ENCODE measurements at regions not wholly inside any gene's neighbourhood (a gene's known extent, or its start where the extent isn't known, plus 50 kb on each side); places are given as distances from the start of the nearest gene placed in this dataset.

DNA sequence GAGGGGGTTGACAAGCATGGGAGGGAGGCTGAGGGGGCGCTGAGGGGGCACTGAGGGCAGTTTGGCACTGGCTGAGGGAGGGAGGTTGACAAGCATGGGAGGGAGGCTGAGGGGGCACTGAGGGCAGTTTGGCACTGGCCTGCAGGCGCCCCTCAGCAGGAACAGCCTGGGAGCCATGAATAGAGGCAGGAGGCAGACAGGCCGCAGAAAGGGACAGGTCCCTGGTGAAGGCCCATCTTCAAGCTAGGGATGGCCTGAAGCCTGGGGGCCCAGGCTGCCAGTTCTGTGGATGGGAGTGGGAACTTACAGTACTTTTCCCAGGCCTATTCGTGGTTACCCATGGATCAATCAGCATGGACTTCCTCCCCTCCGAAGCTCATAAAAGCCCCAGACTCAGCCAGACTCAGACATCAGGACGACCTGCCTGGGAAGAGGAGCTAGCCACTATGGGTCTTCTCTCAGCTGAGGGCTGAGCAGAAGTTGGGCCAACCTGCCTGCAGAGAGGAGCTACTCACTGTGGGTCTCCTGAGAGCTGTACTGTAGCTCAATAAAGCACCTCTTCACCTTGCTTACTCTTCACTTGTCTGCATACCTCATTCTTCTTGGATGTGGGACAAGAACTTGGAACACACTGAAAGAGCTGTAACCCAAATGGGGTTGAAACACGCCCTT is 72.8 kb upstream of the BRD7 start:
- no peak for DNase-seq (ENCODE audit: extremely low spot score)
- CTCF ChIA-PET = interaction anchor here (1.0 to 2.0 kb wide), 3 partner anchors 12 to 365 kb away, joined by 3 to 5 read pairs (median 3); no protein-coding TSS in a partner anchor
- POLR2A ChIA-PET = no interaction called here
- TF ChIP-seq CTCF (IDR thresholded peaks at IDR 0.05; ENCODE audit: control extremely low read depth, extremely low read depth, low read depth, missing control alignments) = no peak

DNA sequence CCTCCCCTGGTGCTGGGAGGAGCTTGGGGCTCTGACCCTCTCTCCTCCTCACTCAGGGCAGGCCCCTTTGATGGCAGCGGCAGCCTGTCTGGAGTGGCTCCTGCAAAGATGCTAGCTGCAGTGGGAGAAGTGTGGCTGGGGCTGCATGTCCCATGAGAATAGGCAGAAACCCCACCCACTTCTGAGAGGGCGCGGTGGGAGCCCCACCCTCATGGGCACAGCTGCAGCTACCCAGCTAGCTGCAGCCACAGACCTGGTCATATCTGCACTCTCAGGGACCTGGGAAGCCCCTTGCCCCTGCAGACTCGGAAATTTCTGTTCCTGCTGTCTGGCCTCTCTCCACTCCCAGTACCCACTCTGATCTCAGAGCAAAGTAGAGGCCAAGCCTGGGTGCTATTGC is 72.2 kb upstream of the BRD7 start:
- ChIA-PET CTCF (interaction anchor here (2.0 kb wide), 1 partner anchor 22 kb away, joined by 5 read pairs; no protein-coding TSS in a partner anchor), POLR2A (no interaction called here)
- DNase-seq (ENCODE audit: extremely low spot score) = no peak
- TF ChIP-seq CTCF (IDR thresholded peaks at IDR 0.05; ENCODE audit: control extremely low read depth, extremely low read depth, low read depth, missing control alignments) = no peak

DNA sequence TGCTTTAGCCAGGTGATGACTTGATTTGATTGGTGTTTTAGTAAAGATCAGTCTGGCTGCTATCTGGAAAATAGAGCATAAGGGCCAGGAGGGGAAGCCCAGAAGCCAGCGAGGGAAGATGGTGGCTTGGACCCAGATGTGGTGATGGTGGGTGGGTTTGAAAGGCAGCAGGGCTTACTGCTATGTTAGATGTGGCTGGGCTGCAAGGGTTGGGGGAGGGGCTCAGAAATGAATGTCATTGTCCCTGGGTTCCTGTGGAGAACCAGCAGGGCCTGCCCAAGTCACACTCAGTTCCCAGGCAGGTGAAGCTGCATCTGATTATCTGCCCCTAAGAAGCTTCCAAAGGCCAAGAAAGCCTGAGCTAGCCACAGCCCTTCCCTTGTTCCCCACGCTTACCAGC is 71.7 kb upstream of the BRD7 start:
- POLR2A ChIA-PET = no interaction called here
- TF ChIP-seq CTCF (IDR thresholded peaks at IDR 0.05; ENCODE audit: control extremely low read depth, extremely low read depth, low read depth, missing control alignments) = no peak
- DNase-seq (ENCODE audit: extremely low spot score) = no peak
- CTCF ChIA-PET = interaction anchor here (2.0 kb wide), 1 partner anchor 21 kb away, joined by 5 read pairs; no protein-coding TSS in a partner anchor

DNA sequence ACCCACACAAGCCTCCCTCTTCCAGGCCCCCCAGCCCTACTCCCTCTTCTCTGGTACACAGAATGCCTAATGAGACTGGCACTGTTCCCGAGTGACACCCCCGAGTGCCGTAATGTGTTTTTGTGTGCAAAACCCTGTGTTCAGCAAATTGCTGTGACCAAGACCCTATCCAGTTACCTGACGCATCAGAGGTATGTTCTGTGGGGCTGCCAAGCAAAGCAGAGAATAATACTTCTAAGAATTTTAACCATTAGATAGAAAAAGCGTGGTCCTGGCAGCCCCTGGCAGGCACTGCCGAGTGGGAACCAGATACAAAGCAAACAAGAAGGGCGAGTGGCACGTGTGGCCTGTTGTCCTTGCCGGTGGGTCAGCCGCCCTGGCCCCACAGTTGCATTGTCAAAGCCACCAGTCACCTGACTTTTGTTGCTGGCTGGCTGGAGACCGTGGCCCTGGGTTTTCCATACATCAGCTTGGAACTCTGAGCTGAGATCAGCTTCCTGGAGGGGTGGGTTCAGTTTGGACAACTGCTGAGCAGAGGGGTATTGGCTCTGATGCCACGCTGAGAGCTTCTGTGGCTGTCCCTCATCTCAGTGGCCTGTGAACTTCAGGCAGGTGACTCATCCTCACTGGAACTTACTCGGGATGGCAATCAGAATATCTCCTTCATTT is 69.1 kb upstream of the BRD7 start:
- POLR2A ChIA-PET = no interaction called here

GRCh38 chr16:50436271-50436670 is 67.5 kb upstream of the BRD7 start:
- ChIA-PET CTCF (no interaction called here), POLR2A (no interaction called here)
- no peak for TF ChIP-seq CTCF (IDR thresholded peaks at IDR 0.05; ENCODE audit: control extremely low read depth, extremely low read depth, low read depth, missing control alignments)
- DNase-seq (ENCODE audit: extremely low spot score) = no peak

More for the DNA sequence above, 69.1 kb upstream of the BRD7 start:
- CTCF ChIA-PET = no interaction called here
- no peak for TF ChIP-seq CTCF (IDR thresholded peaks at IDR 0.05; ENCODE audit: control extremely low read depth, extremely low read depth, low read depth, missing control alignments)
- DNase-seq (ENCODE audit: extremely low spot score) = no peak

- ChIA-PET CTCF (no interaction called here), POLR2A (interaction anchor here (0.7 kb wide), 1 partner anchor 375 kb away, joined by 3 read pairs; no protein-coding TSS in a partner anchor)
- DNase-seq (ENCODE audit: extremely low spot score) = no peak
- no peak for TF ChIP-seq CTCF (IDR thresholded peaks at IDR 0.05; ENCODE audit: control extremely low read depth, extremely low read depth, low read depth, missing control alignments)
These were observed 66.2 kb upstream of the BRD7 start for GRCh38 chr16:50434872-50435478.

Data from GM10248 (cell line).